Omental fat pad (tissue), 3 donors: ENCODE measurements at regions not wholly inside any gene's neighbourhood (a gene's known extent, or its start where the extent isn't known, plus 50 kb on each side); places are given as distances from the start of the nearest gene placed in this dataset.

Experiments used
- ATAC-seq: fragments of 150-250 bp; one replicate; pipeline ENCODE4 v1.9.1; 2016; ENCODE audit warnings: mild to moderate bottlenecking, moderate library complexity; ENCODE audit not compliant: low FRiP score
- DNase-seq: peaks from one replicate; pipeline ENCODE4 v3.0.0-alpha.2; 2019; ENCODE audit warnings: low spot score
- TF ChIP-seq, protein P1 (sequence below), 3 donors: fragments of 450-650 bp; IDR thresholded peaks; one replicate each; pipeline ENCODE4 v1.5.1; 2016 to 2017; ENCODE audit warnings: antibody characterized with exemption in 3 of 3, mild to moderate bottlenecking in 3 of 3, moderate library complexity in 2 of 3

DNA sequence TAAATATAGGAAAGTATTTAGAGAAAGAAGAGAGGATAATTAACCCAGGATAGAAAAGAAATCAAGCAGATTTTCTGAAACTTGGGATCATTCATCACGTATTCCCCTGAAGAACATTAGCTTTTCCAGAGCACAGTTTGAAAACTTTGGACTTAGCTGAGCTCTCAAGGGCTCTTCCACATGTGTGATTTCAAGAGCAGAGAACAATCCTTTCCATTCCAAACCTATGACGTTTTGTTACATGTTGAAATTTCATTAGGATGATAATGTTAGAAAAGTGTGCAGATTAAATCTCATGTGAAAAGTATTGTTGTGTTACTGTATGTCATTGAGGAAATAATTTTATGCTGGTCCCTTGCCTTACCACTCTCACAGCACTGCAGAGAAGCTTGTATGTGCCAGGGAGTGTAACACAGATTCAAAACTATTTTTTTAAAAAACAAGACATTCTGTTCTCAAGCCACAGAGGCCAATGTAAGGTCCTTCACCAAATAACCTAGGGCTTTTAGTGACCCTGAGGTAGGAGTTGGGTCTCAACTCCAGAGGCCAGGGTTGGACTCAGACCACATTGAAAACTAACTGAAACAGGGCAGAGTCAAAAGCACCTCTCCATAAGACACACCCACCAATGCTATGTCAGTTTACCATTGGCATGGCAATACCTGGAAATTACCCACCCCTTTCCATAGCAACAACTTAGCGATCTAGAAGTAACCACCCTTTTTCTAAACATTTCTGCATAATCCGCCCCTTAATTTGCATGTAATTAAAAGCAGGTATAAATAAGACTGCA lies 141.3 kb downstream of the ANXA5 start:
- TF ChIP-seq, protein P1, sequence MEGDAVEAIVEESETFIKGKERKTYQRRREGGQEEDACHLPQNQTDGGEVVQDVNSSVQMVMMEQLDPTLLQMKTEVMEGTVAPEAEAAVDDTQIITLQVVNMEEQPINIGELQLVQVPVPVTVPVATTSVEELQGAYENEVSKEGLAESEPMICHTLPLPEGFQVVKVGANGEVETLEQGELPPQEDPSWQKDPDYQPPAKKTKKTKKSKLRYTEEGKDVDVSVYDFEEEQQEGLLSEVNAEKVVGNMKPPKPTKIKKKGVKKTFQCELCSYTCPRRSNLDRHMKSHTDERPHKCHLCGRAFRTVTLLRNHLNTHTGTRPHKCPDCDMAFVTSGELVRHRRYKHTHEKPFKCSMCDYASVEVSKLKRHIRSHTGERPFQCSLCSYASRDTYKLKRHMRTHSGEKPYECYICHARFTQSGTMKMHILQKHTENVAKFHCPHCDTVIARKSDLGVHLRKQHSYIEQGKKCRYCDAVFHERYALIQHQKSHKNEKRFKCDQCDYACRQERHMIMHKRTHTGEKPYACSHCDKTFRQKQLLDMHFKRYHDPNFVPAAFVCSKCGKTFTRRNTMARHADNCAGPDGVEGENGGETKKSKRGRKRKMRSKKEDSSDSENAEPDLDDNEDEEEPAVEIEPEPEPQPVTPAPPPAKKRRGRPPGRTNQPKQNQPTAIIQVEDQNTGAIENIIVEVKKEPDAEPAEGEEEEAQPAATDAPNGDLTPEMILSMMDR (IDR thresholded peaks at IDR 0.05) = no peak
- ATAC-seq = no peak

DNA sequence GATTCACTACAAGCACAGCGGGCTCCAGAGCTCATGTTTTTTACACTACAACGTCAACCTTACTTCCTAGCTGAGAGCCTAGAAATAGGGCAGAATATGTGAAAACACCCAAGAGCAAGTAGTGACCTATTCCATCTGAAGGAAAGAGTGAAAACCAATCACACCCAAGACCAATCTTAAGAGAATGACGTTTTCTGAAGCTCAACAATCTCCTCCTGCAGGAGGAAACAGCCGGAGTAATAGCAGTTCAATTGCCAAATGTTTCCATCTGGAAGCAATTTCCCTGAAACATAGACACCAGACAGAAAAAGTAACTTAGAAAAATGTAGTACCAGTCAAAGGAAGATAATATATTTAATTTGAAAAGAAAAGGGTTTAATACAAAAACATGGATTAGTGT lies 142.4 kb downstream of the ANXA5 start:
- DNase-seq = no peak
- TF ChIP-seq, protein P1 (IDR thresholded peaks at IDR 0.05) = no peak
- no peak for ATAC-seq

More for the DNA sequence above, 141.3 kb downstream of the ANXA5 start:
- no peak for DNase-seq

DNA sequence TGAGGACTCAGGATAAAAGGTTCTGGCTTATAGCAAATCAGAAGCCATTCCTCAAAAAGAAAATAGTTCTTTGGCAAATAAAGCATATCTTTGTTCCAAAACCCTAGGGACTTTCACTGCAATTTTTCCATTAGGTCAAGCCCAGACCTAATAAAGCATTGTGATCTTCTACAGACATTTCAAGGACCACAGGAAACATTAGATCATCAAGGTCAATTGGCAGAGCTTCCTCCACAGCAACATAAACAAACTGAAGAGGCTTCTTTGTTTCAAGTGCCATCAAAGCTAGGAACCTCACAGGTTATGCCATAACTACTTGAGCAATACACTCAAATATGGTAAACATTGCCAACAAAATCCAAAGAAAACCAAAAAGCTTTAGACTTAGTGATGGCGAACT lies 144.9 kb downstream of the ANXA5 start:
- no peak for ATAC-seq
- no peak for DNase-seq
- TF ChIP-seq, protein P1 (IDR thresholded peaks at IDR 0.05) = no peak

DNA sequence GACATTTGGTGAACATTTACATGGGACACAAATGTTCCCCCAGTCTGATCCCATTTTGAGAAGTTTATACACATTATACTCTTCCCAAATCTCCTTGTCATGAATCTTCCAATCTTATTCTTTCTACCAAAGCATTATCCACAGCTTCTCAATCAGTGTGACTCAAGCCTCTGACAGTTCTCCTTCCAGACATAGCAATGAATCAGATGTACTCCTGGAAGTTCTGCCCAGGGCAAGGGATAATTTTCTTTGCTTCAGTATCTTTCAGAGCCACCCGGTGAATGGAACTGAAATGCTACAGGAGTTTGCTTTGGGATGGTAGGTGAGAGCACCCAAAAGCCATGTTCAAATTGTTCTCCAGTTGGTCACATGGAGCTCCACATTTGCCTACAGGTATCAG lies 145.5 kb downstream of the ANXA5 start:
- TF ChIP-seq, protein P1 (IDR thresholded peaks at IDR 0.05) = no peak
- DNase-seq (no peak), ATAC-seq (no peak)

DNA sequence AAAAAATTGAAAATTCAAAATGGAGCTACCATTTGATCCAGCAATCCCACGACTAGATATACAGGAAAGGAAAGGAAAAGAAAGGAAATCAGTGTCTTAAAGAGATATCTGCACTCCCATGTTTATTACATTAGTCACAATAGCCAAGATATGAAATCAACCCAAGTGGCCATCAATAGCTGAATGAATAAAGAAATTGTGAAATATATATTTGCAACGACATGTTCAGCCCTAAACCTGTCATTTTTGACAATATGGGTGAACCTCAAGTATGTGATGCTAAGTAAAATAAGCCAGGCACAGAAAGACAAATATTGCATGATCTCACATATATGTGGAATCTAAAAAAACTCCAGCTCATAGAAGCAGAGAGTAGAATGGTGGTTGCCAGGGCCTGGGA lies 155.1 kb downstream of the ANXA5 start:
- DNase-seq (no peak), ATAC-seq (no peak)
- TF ChIP-seq, protein P1 (IDR thresholded peaks at IDR 0.05) = no peak

DNA sequence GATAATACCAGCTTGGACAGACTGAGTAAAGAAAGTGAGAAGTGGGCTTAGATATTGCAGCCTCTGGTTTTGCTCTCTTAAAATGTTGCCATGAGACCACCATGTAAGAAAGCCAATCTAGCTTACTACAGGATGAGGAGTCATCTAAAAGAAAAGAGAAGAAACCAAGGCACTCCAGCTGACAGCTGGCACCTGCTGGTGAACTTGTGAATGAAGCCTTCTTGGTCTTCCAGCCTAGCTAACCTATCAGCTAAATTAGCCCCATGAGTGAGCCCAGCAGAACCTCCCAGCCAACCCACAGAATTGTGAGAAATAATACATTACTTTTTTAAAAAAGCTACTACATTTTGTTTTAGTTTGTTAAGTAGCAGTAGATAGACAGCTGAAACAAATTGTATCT lies 154.5 kb upstream of the QRFPR start:
- DNase-seq (no peak), ATAC-seq (no peak)
- TF ChIP-seq, protein P1 (IDR thresholded peaks at IDR 0.05) = no peak

DNA sequence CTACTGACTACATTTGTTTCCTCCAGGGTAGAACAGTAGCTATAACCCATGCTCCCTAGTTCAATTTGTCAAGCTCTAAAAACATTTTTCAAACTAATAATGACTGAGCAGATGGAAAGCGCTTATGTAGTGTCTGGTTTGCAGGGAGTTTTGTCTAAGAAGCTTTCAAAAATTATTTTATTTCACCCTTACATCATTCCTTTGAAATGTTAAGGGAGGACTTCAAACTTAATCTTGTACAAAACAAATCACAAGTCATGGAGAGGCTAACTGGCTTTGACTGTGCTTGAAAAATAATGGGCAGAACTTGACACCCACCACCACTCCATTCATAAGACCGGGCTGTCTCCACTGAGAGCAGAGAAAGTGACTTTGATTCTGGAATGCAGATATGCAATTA lies 153.4 kb upstream of the QRFPR start:
- DNase-seq (no peak), ATAC-seq (no peak)
- TF ChIP-seq, protein P1 (IDR thresholded peaks at IDR 0.05) = no peak
